ENCODE measurements at regions not wholly inside any gene's neighbourhood (a gene's known extent, or its start where the extent isn't known, plus 50 kb on each side); places are given as distances from the start of the nearest gene placed in this dataset.

GRCh38 chr17:70919241-70919640 lies 749.9 kb downstream of the KCNJ2 start:
- DNase-seq (ENCODE audit: low read depth in 1 of 2, low spot score in 2 of 2) (no peak), FAIRE-seq (no peak)
- H3K27ac ChIP-seq (ENCODE audit: low read depth, low read length), result no peak overlapping the region
- H2BK12ac ChIP-seq (ENCODE audit: low read depth, low read length), result no peak overlapping the region
- H3K36me3 ChIP-seq (ENCODE audit: control insufficient read depth in 2 of 4, insufficient read depth in 4 of 4, low read length in 3 of 4), result no peaks in the 10 kb centered on the region
- H4K20me1 ChIP-seq (replicated peaks in 1 of 2; ENCODE audit: control insufficient read depth in 1 of 2, insufficient read depth in 2 of 2, low read length in 2 of 2), result no peaks in the 10 kb centered on the region
- no peaks in the 10 kb centered on the region; a peak in 1 of 7 replicates for H3K4me1 ChIP-seq (replicated peaks in 1 of 4; ENCODE audit: control insufficient read depth in 3 of 4, insufficient read depth in 4 of 4, low read length in 3 of 4)
- no peaks in the 10 kb centered on the region for H3K79me1 ChIP-seq (ENCODE audit: low read depth, low read length)
- no peak overlapping the region for H2BK15ac ChIP-seq (ENCODE audit: low read length)
- H3K9me3 ChIP-seq (ENCODE audit: insufficient read depth in 2 of 2, low read depth in 1 of 2, low read length in 1 of 2), result peaks cover 8 to 17% of the 10 kb centered on the region in 2 experiments
- no peak overlapping the region for H2BK120ac ChIP-seq (replicated peaks; ENCODE audit: low read depth, low read length)
- 100% methylated on average over 1 of the region's 1 CpG; no CpG with 5 or more reads in 1 of the 2 experiments for WGBS, 2 experiments (ENCODE audit: extremely low coverage in 1 of 2, insufficient coverage in 1 of 2, insufficient read length in 1 of 2, insufficient replicate concordance in 2 of 2, low coverage in 1 of 2, low lambda C conversion rate in 2 of 2, missing lambda C conversion rate in 1 of 2)
- POLR2A ChIA-PET (ENCODE audit: partially characterized antibody), result no interaction called here
- H2BK20ac ChIP-seq (ENCODE audit: low read length), result no peak overlapping the region
- H3K4ac ChIP-seq (replicated peaks; ENCODE audit: insufficient read length, low read depth, low read length), result no peak overlapping the region
- H3K23me2 ChIP-seq (ENCODE audit: low read depth, low read length), result no peaks in the 10 kb centered on the region
- no peak overlapping the region for H4K8ac ChIP-seq (ENCODE audit: extremely low read depth, insufficient read depth, low read length)
- no peak overlapping the region for H3K14ac ChIP-seq (ENCODE audit: insufficient read length)
- H3K56ac ChIP-seq (replicated peaks; ENCODE audit: insufficient read length, low read depth, low read length), result no peak overlapping the region
- no peak overlapping the region for H2BK5ac ChIP-seq (ENCODE audit: low read depth, low read length)
- no peak overlapping the region for H3K4me3 ChIP-seq (ENCODE audit: extremely low read depth in 1 of 4, insufficient read depth in 2 of 4, low read depth in 3 of 4, low read length in 4 of 4)
- CTCF ChIA-PET (ENCODE audit: partially characterized antibody), result no interaction called here
- no peak overlapping the region for H4K91ac ChIP-seq (replicated peaks; ENCODE audit: insufficient read length, low read length)
- no peak overlapping the region for H3K4me2 ChIP-seq (ENCODE audit: insufficient read depth in 1 of 2, low read depth in 2 of 2, low read length in 2 of 2)
- no peak overlapping the region for H2AFZ ChIP-seq (ENCODE audit: low read length)
- no peak overlapping the region for H3K23ac ChIP-seq (ENCODE audit: insufficient read length)
- no peak overlapping the region for H3K9ac ChIP-seq (replicated peaks in 1 of 4; ENCODE audit: extremely low read depth in 1 of 4, low read depth in 3 of 4, low read length in 3 of 4)
- no peaks in the 10 kb centered on the region for H3K27me3 ChIP-seq (replicated peaks in 1 of 4; ENCODE audit: control insufficient read depth in 3 of 4, extremely low read depth in 1 of 4, insufficient read depth in 3 of 4, low read length in 3 of 4)
- H3K18ac ChIP-seq (ENCODE audit: extremely low read depth, low read length), result no peak overlapping the region
- no peak overlapping the region for H2AK5ac ChIP-seq (ENCODE audit: low read depth, low read length)
- H4K5ac ChIP-seq (ENCODE audit: insufficient read length, low read depth, low read length), result no peak overlapping the region
- H3K79me2 ChIP-seq (ENCODE audit: control insufficient read depth in 1 of 2, insufficient read depth in 2 of 2, low read length in 2 of 2), result no peaks in the 10 kb centered on the region
- TF ChIP-seq EP300 (IDR thresholded peaks at IDR 0.05; ENCODE audit: borderline replicate concordance in 1 of 2, low read depth in 2 of 2, low read length in 2 of 2) (no peak), BACH1 (IDR thresholded peaks at IDR 0.05; ENCODE audit: low read length) (no peak), CEBPB (IDR thresholded peaks at IDR 0.05; ENCODE audit: low read depth, low read length) (no peak), FOSL1 (IDR thresholded peaks at IDR 0.05; ENCODE audit: insufficient read depth, low read depth, low read length) (no peak), SAP30 (IDR thresholded peaks at IDR 0.05; ENCODE audit: insufficient read depth, insufficient replicate concordance, low read length) (no peak), EZH2 (IDR thresholded peaks at IDR 0.05; ENCODE audit: low read depth, low read length, severe bottlenecking) (no peak), RXRA (IDR thresholded peaks at IDR 0.05; ENCODE audit: insufficient read depth, low read depth, low read length) (no peak), RBBP5 (IDR thresholded peaks at IDR 0.05; ENCODE audit: borderline replicate concordance, low read depth, low read length) (no peak), TCF12 (IDR thresholded peaks at IDR 0.05; ENCODE audit: low read depth, low read length) (no peak), GTF2F1 (IDR thresholded peaks at IDR 0.05; ENCODE audit: borderline replicate concordance, low read depth, low read length) (no peak), TEAD4 (IDR thresholded peaks at IDR 0.05; ENCODE audit: low read depth, low read length) (no peak)
- TF ChIP-seq, protein P1, sequence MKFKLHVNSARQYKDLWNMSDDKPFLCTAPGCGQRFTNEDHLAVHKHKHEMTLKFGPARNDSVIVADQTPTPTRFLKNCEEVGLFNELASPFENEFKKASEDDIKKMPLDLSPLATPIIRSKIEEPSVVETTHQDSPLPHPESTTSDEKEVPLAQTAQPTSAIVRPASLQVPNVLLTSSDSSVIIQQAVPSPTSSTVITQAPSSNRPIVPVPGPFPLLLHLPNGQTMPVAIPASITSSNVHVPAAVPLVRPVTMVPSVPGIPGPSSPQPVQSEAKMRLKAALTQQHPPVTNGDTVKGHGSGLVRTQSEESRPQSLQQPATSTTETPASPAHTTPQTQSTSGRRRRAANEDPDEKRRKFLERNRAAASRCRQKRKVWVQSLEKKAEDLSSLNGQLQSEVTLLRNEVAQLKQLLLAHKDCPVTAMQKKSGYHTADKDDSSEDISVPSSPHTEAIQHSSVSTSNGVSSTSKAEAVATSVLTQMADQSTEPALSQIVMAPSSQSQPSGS (IDR thresholded peaks at IDR 0.05; ENCODE audit: low read length), result no peak
